ENCODE measurements at regions not wholly inside any gene's neighbourhood (a gene's known extent, or its start where the extent isn't known, plus 50 kb on each side); places are given as distances from the start of the nearest gene placed in this dataset.

DNA sequence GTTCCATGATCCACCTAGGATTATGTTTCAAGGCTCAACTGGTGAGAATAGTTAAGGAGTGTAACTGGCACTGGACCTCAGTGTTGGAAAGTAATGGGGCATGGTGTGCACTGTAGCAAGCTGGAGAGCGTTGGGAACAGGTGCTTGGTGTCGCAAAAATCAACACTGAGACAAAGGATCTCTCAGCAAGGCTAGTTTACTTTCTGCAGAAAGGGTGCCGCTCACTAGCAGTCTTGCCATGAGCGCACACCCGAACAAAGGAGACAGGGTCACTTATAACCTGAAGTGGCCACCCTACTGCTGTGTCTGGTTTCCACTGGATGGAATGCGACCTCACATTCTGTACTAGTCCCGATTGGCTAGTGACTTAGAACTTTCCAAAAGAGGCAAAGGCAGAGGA, 133.2 kb downstream of the TMEM17 start:
- CTCF ChIA-PET, result no interaction called here

More for the DNA sequence above, 133.2 kb downstream of the TMEM17 start:
- no peak for DNase-seq
- H3K79me1 ChIP-seq (ENCODE audit: low read depth in 1 of 2, low read length in 2 of 2), result no peaks in the 10 kb centered on the region
- no peaks in the 10 kb centered on the region for H3K4me1 ChIP-seq (ENCODE audit: control insufficient read depth, insufficient read depth, low read length)
- no peak for ATAC-seq (ENCODE audit: low read depth)
- no peak overlapping the region for H2AFZ ChIP-seq (replicated peaks; ENCODE audit: low read length, poor library complexity)
- H2BK5ac ChIP-seq (ENCODE audit: low read depth, low read length, poor library complexity, severe bottlenecking), result no peak overlapping the region
- no peak overlapping the region for H3K4me3 ChIP-seq (ENCODE audit: insufficient read depth, low read depth, low read length)
- no TSS peak for BruUV-seq (replicated peaks)
- H3K27me3 ChIP-seq (ENCODE audit: control insufficient read depth, insufficient read depth, low read length), result no peaks in the 10 kb centered on the region; the same call in 1 of the 2 replicates
- H3K4me2 ChIP-seq (ENCODE audit: low read depth, low read length), result no peak overlapping the region
- no peak overlapping the region for H2BK120ac ChIP-seq (ENCODE audit: low read depth, low read length)
- POLR2A ChIA-PET (ENCODE audit: unreplicated experiment), result no interaction called here
- H2AK9ac ChIP-seq (replicated peaks; ENCODE audit: low read depth, low read length, poor library complexity), result no peak overlapping the region
- no peak overlapping the region for H3K14ac ChIP-seq (replicated peaks; ENCODE audit: low read depth, low read length)
- H3K27ac ChIP-seq (ENCODE audit: insufficient read depth, low read length), result no peak overlapping the region
- dilution Hi-C loops (cut with HindIII; ENCODE audit: low sequenced_read_pairs, unreplicated experiment) (no loop called here), in situ Hi-C loops (cut with MboI; ENCODE audit: low sequenced_read_pairs) (no loop called here), intact Hi-C loops (cut with micrococcal nuclease) (no loop called here)
- no peak overlapping the region for H2BK15ac ChIP-seq (ENCODE audit: low read depth, low read length)
- H3K4ac ChIP-seq (ENCODE audit: low read depth, low read length), result no peak overlapping the region
- 71% methylated on average over 2 of the region's 7 CpGs; no CpG with 5 or more reads in 1 of the 2 experiments for WGBS, 2 experiments (ENCODE audit: extremely low coverage in 2 of 2, insufficient read length in 1 of 2)
- no peak overlapping the region for H4K8ac ChIP-seq (ENCODE audit: low read depth in 2 of 2, low read length in 2 of 2)
- H3K9me3 ChIP-seq (ENCODE audit: control insufficient read depth, insufficient read depth, low read length), result peaks cover 6% of the 10 kb centered on the region; the same call in 1 of the 2 replicates
- H3K36me3 ChIP-seq (ENCODE audit: control insufficient read depth, insufficient read depth, low read length), result no peaks in the 10 kb centered on the region
- TF ChIP-seq MAFK (IDR thresholded peaks at IDR 0.05; ENCODE audit: low read depth, low read length) (no peak), MAZ (IDR thresholded peaks at IDR 0.05; ENCODE audit: borderline replicate concordance, low read depth, low read length) (no peak), CHD1 (IDR thresholded peaks at IDR 0.05; ENCODE audit: low read depth, low read length) (no peak), BHLHE40 (IDR thresholded peaks at IDR 0.05; ENCODE audit: low read depth, low read length) (no peak), FOS (IDR thresholded peaks at IDR 0.05; ENCODE audit: low read depth, low read length) (no peak), RFX5 (IDR thresholded peaks at IDR 0.05; ENCODE audit: low read depth, low read length) (no peak), RAD21 (IDR thresholded peaks at IDR 0.05; ENCODE audit: low read length) (no peak), NFE2L2 (IDR thresholded peaks at IDR 0.05; ENCODE audit: low read depth, low read length) (no peak), SMC3 (IDR thresholded peaks at IDR 0.05; ENCODE audit: low read depth, low read length) (no peak), RCOR1 (IDR thresholded peaks at IDR 0.05; ENCODE audit: insufficient replicate concordance, low read length) (no peak), MXI1 (IDR thresholded peaks at IDR 0.05; ENCODE audit: borderline replicate concordance, low read depth, low read length) (no peak), CEBPB (IDR thresholded peaks at IDR 0.05; ENCODE audit: low read depth, low read length) (no peak), POLR2A (IDR thresholded peaks at IDR 0.05; ENCODE audit: low read depth, low read length) (no peak)
- TF ChIP-seq, protein P1, sequence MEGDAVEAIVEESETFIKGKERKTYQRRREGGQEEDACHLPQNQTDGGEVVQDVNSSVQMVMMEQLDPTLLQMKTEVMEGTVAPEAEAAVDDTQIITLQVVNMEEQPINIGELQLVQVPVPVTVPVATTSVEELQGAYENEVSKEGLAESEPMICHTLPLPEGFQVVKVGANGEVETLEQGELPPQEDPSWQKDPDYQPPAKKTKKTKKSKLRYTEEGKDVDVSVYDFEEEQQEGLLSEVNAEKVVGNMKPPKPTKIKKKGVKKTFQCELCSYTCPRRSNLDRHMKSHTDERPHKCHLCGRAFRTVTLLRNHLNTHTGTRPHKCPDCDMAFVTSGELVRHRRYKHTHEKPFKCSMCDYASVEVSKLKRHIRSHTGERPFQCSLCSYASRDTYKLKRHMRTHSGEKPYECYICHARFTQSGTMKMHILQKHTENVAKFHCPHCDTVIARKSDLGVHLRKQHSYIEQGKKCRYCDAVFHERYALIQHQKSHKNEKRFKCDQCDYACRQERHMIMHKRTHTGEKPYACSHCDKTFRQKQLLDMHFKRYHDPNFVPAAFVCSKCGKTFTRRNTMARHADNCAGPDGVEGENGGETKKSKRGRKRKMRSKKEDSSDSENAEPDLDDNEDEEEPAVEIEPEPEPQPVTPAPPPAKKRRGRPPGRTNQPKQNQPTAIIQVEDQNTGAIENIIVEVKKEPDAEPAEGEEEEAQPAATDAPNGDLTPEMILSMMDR (conservative IDR thresholded peaks at IDR 0.05; ENCODE audit: low read depth, low read length), result no peak
- TF ChIP-seq, protein P2, sequence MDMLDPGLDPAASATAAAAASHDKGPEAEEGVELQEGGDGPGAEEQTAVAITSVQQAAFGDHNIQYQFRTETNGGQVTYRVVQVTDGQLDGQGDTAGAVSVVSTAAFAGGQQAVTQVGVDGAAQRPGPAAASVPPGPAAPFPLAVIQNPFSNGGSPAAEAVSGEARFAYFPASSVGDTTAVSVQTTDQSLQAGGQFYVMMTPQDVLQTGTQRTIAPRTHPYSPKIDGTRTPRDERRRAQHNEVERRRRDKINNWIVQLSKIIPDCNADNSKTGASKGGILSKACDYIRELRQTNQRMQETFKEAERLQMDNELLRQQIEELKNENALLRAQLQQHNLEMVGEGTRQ (IDR thresholded peaks at IDR 0.05; ENCODE audit: low read depth, low read length), result no peak
- TF ChIP-seq, protein P3, sequence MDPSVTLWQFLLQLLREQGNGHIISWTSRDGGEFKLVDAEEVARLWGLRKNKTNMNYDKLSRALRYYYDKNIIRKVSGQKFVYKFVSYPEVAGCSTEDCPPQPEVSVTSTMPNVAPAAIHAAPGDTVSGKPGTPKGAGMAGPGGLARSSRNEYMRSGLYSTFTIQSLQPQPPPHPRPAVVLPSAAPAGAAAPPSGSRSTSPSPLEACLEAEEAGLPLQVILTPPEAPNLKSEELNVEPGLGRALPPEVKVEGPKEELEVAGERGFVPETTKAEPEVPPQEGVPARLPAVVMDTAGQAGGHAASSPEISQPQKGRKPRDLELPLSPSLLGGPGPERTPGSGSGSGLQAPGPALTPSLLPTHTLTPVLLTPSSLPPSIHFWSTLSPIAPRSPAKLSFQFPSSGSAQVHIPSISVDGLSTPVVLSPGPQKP (IDR thresholded peaks at IDR 0.05; ENCODE audit: borderline replicate concordance, low read depth, low read length), result no peak
- no peak overlapping the region for H2AK5ac ChIP-seq (ENCODE audit: low read depth, low read length)
- no peak overlapping the region for H3K56ac ChIP-seq (ENCODE audit: extremely low read depth, insufficient read depth, low read length)
- H4K91ac ChIP-seq (ENCODE audit: insufficient read depth, low read depth, low read length), result no peak overlapping the region
- no peak overlapping the region for H3K18ac ChIP-seq (ENCODE audit: low read depth, low read length)
- no peak overlapping the region for H4K5ac ChIP-seq (ENCODE audit: low read depth, low read length)
- H2BK20ac ChIP-seq (ENCODE audit: low read depth, low read length), result no peak overlapping the region
- H3K9ac ChIP-seq (ENCODE audit: low read depth, low read length), result no peak overlapping the region
- H3K9me1 ChIP-seq (ENCODE audit: insufficient read depth, low read length), result no peaks in the 10 kb centered on the region
- no peaks in the 10 kb centered on the region for H4K20me1 ChIP-seq (ENCODE audit: insufficient read depth, low read length)
- no peak overlapping the region for H3K23ac ChIP-seq (ENCODE audit: low read depth, low read length)

All from IMR-90 (cell line).